ENCODE measurements at regions not wholly inside any gene's neighbourhood (a gene's known extent, or its start where the extent isn't known, plus 50 kb on each side); places are given as distances from the start of the nearest gene placed in this dataset.

- TF ChIP-seq ARNT (IDR thresholded peaks at IDR 0.05) (no peak), HDGF (IDR thresholded peaks at IDR 0.05; ENCODE audit: borderline replicate concordance) (no peak), SP1 (IDR thresholded peaks at IDR 0.05) (no peak), L3MBTL2 (conservative IDR thresholded peaks at IDR 0.05) (no peak), FOXK2 (IDR thresholded peaks at IDR 0.05) (no peak), SUZ12 (IDR thresholded peaks at IDR 0.05) (no peak), FOXA1 (IDR thresholded peaks at IDR 0.05) (no peak)
These were observed 320.7 kb upstream of the HNRNPA3 start for GRCh38 chr2:176891857-176892256.

Measured in HEK293T (cell line).